ENCODE measurements at regions not wholly inside any gene's neighbourhood (a gene's known extent, or its start where the extent isn't known, plus 50 kb on each side); places are given as distances from the start of the nearest gene placed in this dataset.

DNA sequence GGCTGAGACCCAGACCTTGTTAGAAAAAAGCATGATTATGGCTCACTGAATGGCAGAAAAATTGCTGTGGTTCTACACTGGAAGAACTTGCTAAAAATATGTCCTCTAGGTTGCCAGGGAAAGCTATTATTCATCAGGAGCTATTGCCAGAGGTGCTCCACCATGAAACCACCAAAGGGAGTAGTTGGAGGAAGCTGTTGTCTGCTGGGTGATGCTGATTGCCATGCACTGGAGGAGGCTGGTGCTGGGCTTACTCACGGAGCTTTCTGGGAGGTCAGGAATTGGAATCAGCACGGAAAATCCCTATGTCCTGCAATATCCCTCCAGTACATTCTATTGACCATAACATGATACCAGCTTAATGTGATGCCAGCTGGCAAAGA is 199.6 kb upstream of the ZBED5 start:
- TF ChIP-seq, protein P1, sequence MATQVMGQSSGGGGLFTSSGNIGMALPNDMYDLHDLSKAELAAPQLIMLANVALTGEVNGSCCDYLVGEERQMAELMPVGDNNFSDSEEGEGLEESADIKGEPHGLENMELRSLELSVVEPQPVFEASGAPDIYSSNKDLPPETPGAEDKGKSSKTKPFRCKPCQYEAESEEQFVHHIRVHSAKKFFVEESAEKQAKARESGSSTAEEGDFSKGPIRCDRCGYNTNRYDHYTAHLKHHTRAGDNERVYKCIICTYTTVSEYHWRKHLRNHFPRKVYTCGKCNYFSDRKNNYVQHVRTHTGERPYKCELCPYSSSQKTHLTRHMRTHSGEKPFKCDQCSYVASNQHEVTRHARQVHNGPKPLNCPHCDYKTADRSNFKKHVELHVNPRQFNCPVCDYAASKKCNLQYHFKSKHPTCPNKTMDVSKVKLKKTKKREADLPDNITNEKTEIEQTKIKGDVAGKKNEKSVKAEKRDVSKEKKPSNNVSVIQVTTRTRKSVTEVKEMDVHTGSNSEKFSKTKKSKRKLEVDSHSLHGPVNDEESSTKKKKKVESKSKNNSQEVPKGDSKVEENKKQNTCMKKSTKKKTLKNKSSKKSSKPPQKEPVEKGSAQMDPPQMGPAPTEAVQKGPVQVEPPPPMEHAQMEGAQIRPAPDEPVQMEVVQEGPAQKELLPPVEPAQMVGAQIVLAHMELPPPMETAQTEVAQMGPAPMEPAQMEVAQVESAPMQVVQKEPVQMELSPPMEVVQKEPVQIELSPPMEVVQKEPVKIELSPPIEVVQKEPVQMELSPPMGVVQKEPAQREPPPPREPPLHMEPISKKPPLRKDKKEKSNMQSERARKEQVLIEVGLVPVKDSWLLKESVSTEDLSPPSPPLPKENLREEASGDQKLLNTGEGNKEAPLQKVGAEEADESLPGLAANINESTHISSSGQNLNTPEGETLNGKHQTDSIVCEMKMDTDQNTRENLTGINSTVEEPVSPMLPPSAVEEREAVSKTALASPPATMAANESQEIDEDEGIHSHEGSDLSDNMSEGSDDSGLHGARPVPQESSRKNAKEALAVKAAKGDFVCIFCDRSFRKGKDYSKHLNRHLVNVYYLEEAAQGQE (IDR thresholded peaks at IDR 0.05; ENCODE audit: insufficient replicate concordance, low read depth), result no peak
- TF ChIP-seq, protein P2, sequence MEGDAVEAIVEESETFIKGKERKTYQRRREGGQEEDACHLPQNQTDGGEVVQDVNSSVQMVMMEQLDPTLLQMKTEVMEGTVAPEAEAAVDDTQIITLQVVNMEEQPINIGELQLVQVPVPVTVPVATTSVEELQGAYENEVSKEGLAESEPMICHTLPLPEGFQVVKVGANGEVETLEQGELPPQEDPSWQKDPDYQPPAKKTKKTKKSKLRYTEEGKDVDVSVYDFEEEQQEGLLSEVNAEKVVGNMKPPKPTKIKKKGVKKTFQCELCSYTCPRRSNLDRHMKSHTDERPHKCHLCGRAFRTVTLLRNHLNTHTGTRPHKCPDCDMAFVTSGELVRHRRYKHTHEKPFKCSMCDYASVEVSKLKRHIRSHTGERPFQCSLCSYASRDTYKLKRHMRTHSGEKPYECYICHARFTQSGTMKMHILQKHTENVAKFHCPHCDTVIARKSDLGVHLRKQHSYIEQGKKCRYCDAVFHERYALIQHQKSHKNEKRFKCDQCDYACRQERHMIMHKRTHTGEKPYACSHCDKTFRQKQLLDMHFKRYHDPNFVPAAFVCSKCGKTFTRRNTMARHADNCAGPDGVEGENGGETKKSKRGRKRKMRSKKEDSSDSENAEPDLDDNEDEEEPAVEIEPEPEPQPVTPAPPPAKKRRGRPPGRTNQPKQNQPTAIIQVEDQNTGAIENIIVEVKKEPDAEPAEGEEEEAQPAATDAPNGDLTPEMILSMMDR (IDR thresholded peaks at IDR 0.05; ENCODE audit: insufficient read depth, low read length), result no peak
- TF ChIP-seq GABPA (IDR thresholded peaks at IDR 0.05; ENCODE audit: low read depth), result no peak
- TF ChIP-seq SPI1 (IDR thresholded peaks at IDR 0.05; ENCODE audit: borderline replicate concordance, low read depth), result no peak
- no peak for TF ChIP-seq POLR2AphosphoS5 (IDR thresholded peaks at IDR 0.05; ENCODE audit: low read depth)
- no peak for DNase-seq (ENCODE audit: low read depth in 1 of 2, low spot score in 1 of 2)
- no peak overlapping the region for H3K27ac ChIP-seq (replicated peaks)
- H3K4me3 ChIP-seq (replicated peaks; ENCODE audit: insufficient read depth, low read length), result no peak overlapping the region
- no peaks in the 10 kb centered on the region for H3K27me3 ChIP-seq (ENCODE audit: insufficient read depth, poor library complexity, severe bottlenecking)

DNA sequence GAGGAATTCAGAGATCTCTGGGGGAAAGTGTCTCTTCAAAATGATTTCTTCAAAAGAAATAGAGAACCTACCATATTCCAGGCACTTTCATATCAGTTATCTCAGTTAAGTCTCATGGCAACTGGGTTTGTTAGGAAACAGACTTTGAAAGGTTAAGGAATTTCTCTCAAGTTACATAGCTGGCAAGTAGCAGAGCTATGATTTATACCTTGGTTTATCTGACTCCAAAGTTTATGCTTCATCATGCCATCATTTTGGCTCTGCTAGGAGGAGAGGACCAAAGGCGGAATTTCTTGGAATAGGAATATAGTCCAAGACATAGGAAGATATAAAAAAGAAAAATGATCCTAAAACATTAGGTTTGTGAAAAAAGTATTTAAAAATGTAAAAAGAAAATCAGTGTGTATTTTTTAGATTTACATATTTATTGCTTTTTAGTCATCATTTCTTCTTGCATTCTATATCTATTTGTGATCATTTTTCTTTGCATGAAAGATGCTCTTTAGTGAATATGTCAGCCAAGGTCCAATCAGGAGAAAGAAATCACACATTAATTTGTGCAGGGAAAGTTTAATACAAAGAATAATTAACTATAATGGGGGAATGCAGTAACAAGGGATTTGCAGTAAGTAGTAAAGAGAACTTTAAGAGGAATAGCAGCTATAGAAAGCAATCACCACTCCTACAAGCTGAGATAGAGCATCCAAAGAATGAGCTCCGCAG is 199.1 kb upstream of the ZBED5 start:
- H3K27ac ChIP-seq (replicated peaks), result no peak overlapping the region
- H3K27me3 ChIP-seq (ENCODE audit: insufficient read depth, poor library complexity, severe bottlenecking), result no peaks in the 10 kb centered on the region
- DNase-seq (ENCODE audit: low read depth in 1 of 2, low spot score in 1 of 2), result no peak
- no peak overlapping the region for H3K4me3 ChIP-seq (replicated peaks; ENCODE audit: insufficient read depth, low read length)
- no peak for TF ChIP-seq POLR2AphosphoS5 (IDR thresholded peaks at IDR 0.05; ENCODE audit: low read depth)
- TF ChIP-seq, protein P1 (IDR thresholded peaks at IDR 0.05; ENCODE audit: insufficient replicate concordance, low read depth), result no peak
- TF ChIP-seq, protein P2 (IDR thresholded peaks at IDR 0.05; ENCODE audit: insufficient read depth, low read length), result no peak

DNA sequence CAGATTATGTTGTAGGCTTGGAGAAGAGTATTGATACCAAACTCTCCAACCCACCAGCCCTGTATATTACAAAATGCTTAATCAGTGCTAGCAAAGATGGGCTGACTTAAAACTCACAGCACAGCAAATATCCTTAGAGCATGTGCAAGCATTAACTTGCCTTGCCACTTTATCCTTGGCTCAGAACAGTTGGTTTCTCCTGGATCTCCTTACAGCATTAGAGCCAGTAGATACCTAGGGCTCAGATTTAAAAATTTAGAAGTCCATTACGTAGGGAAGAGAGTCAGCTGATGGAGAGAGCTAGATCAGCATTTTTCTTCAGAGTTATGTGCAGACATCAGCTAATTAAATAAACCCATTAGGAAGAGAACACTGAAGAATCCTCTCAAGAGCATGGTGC is 198.5 kb upstream of the ZBED5 start:
- TF ChIP-seq POLR2AphosphoS5 (IDR thresholded peaks at IDR 0.05; ENCODE audit: low read depth) (no peak), GABPA (IDR thresholded peaks at IDR 0.05; ENCODE audit: low read depth) (no peak)
- TF ChIP-seq, protein P1 (IDR thresholded peaks at IDR 0.05; ENCODE audit: insufficient replicate concordance, low read depth), result no peak
- TF ChIP-seq, protein P2 (IDR thresholded peaks at IDR 0.05; ENCODE audit: insufficient read depth, low read length), result no peak
- Histone ChIP-seq H3K27ac (replicated peaks) (no peak overlapping the region), H3K4me3 (replicated peaks; ENCODE audit: insufficient read depth, low read length) (no peak overlapping the region), H3K27me3 (ENCODE audit: insufficient read depth, poor library complexity, severe bottlenecking) (no peaks in the 10 kb centered on the region)
- DNase-seq (ENCODE audit: low read depth in 1 of 2, low spot score in 1 of 2), result no peak

Data from HL-60 (cell line).